Hematopoietic multipotent progenitor cell treated with erythropoietin and hydrocortisone succinate and interleukin-3 and kit ligand, for 17 days (in vitro differentiated cells): ENCODE measurements at regions not wholly inside any gene's neighbourhood (a gene's known extent, or its start where the extent isn't known, plus 50 kb on each side); places are given as distances from the start of the nearest gene placed in this dataset.

Source experiments
- DNase-seq: peaks from one replicate; pipeline ENCODE4 v3.0.0-alpha.2; 2015; ENCODE audit warnings: low spot score

- no peak for DNase-seq
These were observed 161.7 kb downstream of the OPA1 start for GRCh38 chr3:193754719-193755118.

- DNase-seq: no peak
These were observed 163.5 kb downstream of the OPA1 start for GRCh38 chr3:193756536-193756935.

GRCh38 chr3:193757457-193757856, 164.4 kb downstream of the OPA1 start:
- DNase-seq: no peak

- no peak for DNase-seq
These were observed 169.0 kb downstream of the OPA1 start for GRCh38 chr3:193761969-193762368.

GRCh38 chr3:193762657-193763056, 169.6 kb downstream of the OPA1 start:
- DNase-seq: no peak

GRCh38 chr3:193764959-193765358, 172.0 kb downstream of the OPA1 start:
- DNase-seq: no peak

GRCh38 chr3:193767353-193768069, 174.5 kb downstream of the OPA1 start:
- no peak for DNase-seq

GRCh38 chr3:193768070-193768394, 175.0 kb downstream of the OPA1 start:
- DNase-seq: no peak

- DNase-seq: no peak
These were observed 176.4 kb downstream of the OPA1 start for GRCh38 chr3:193769437-193769836.

- no peak for DNase-seq
These were observed 178.1 kb downstream of the OPA1 start for GRCh38 chr3:193771011-193771652.

- DNase-seq: no peak
These were observed 178.8 kb downstream of the OPA1 start for GRCh38 chr3:193771653-193772421.

- no peak for DNase-seq
These were observed 179.4 kb downstream of the OPA1 start for GRCh38 chr3:193772422-193772763.

GRCh38 chr3:193773266-193774220, 180.5 kb downstream of the OPA1 start:
- DNase-seq: no peak

- DNase-seq: no peak
These were observed 181.4 kb downstream of the OPA1 start for GRCh38 chr3:193774272-193774915.

- DNase-seq: no peak
These were observed 181.9 kb downstream of the OPA1 start for GRCh38 chr3:193774916-193775285.

- DNase-seq: no peak
These were observed 182.5 kb downstream of the OPA1 start for GRCh38 chr3:193775421-193776077.

- DNase-seq: no peak
These were observed 183.8 kb downstream of the OPA1 start for GRCh38 chr3:193776626-193777358.

- DNase-seq: no peak
These were observed 184.5 kb downstream of the OPA1 start for GRCh38 chr3:193777524-193777923.

GRCh38 chr3:193778676-193779075, 185.7 kb downstream of the OPA1 start:
- no peak for DNase-seq

- DNase-seq: no peak
These were observed 186.9 kb downstream of the OPA1 start for GRCh38 chr3:193779933-193780332.

GRCh38 chr3:193780397-193780796, 187.4 kb downstream of the OPA1 start:
- DNase-seq: no peak
